ENCODE measurements at regions not wholly inside any gene's neighbourhood (a gene's known extent, or its start where the extent isn't known, plus 50 kb on each side); places are given as distances from the start of the nearest gene placed in this dataset.

GRCh38 chr10:3712707-3713106, 72.3 kb downstream of the KLF6 start:
- H3K27ac ChIP-seq (replicated peaks), result no peak overlapping the region
- DNase-seq (ENCODE audit: low read depth in 1 of 2, low spot score in 1 of 2), result no peak
- H3K4me3 ChIP-seq (replicated peaks; ENCODE audit: insufficient read depth, low read length), result no peak overlapping the region
- TF ChIP-seq POLR2AphosphoS5 (IDR thresholded peaks at IDR 0.05; ENCODE audit: low read depth) (no peak), SPI1 (IDR thresholded peaks at IDR 0.05; ENCODE audit: borderline replicate concordance, low read depth) (no peak), GABPA (IDR thresholded peaks at IDR 0.05; ENCODE audit: low read depth) (no peak), CTCF (IDR thresholded peaks at IDR 0.05; ENCODE audit: insufficient read depth, low read length) (no peak), REST (IDR thresholded peaks at IDR 0.05; ENCODE audit: insufficient replicate concordance, low read depth) (no peak)
- H3K27me3 ChIP-seq (ENCODE audit: insufficient read depth, poor library complexity, severe bottlenecking), result no peaks in the 10 kb centered on the region

GRCh38 chr10:3711918-3712317, 73.1 kb downstream of the KLF6 start:
- H3K27ac ChIP-seq (replicated peaks), result no peak overlapping the region
- H3K27me3 ChIP-seq (ENCODE audit: insufficient read depth, poor library complexity, severe bottlenecking), result no peaks in the 10 kb centered on the region
- no peak overlapping the region for H3K4me3 ChIP-seq (replicated peaks; ENCODE audit: insufficient read depth, low read length)
- DNase-seq (ENCODE audit: low read depth in 1 of 2, low spot score in 1 of 2), result no peak
- TF ChIP-seq REST (IDR thresholded peaks at IDR 0.05; ENCODE audit: insufficient replicate concordance, low read depth) (no peak), SPI1 (IDR thresholded peaks at IDR 0.05; ENCODE audit: borderline replicate concordance, low read depth) (no peak), POLR2AphosphoS5 (IDR thresholded peaks at IDR 0.05; ENCODE audit: low read depth) (no peak), CTCF (IDR thresholded peaks at IDR 0.05; ENCODE audit: insufficient read depth, low read length) (no peak), GABPA (IDR thresholded peaks at IDR 0.05; ENCODE audit: low read depth) (no peak)

- no peak for DNase-seq (ENCODE audit: low read depth in 1 of 2, low spot score in 1 of 2)
- Histone ChIP-seq H3K27me3 (ENCODE audit: insufficient read depth, poor library complexity, severe bottlenecking) (no peaks in the 10 kb centered on the region), H3K4me3 (replicated peaks; ENCODE audit: insufficient read depth, low read length) (no peak overlapping the region), H3K27ac (replicated peaks) (no peak overlapping the region)
- TF ChIP-seq GABPA (IDR thresholded peaks at IDR 0.05; ENCODE audit: low read depth) (no peak), REST (IDR thresholded peaks at IDR 0.05; ENCODE audit: insufficient replicate concordance, low read depth) (no peak)
Observed at GRCh38 chr10:3710764-3711163, 74.2 kb downstream of the KLF6 start.
